Psoas muscle (tissue), 7 donors: ENCODE measurements at regions not wholly inside any gene's neighbourhood (a gene's known extent, or its start where the extent isn't known, plus 50 kb on each side); places are given as distances from the start of the nearest gene placed in this dataset.

Experiments used
- ATAC-seq, 4 donors: fragments of 200-7000 bp; cut with Tn5 transposase; one replicate each; pipeline ENCODE4 v1.9.1; 2020; ENCODE audit warnings: moderate library complexity in 3 of 4, mild to moderate bottlenecking in 2 of 4
- DNase-seq, 2 donors: peaks; one replicate each; pipeline ENCODE4 v3.0.0-alpha.2; 2020
- H3K27ac ChIP-seq: fragments of 200-600 bp; one replicate; pipeline ENCODE4 v1.8.0; 2022
- H3K27me3 ChIP-seq, 3 donors: fragments of 200-600 bp in 1 of 3; one replicate each; pipeline versions ENCODE4 v1.6.1 to v1.8.0; 2013 to 2022; ENCODE audit warnings: low read length in 2 of 3, mild to moderate bottlenecking in 2 of 3, moderate library complexity in 1 of 3; ENCODE audit not compliant: insufficient read depth in 3 of 3
- H3K36me3 ChIP-seq, 2 donors: fragments of 200-600 bp in 1 of 2; one replicate each; pipeline versions ENCODE4 v1.6.1 to v1.8.0; 2013 to 2022; ENCODE audit warnings: low read depth in 1 of 2, mild to moderate bottlenecking in 1 of 2, moderate library complexity in 1 of 2; ENCODE audit not compliant: insufficient read depth in 1 of 2
- H3K4me1 ChIP-seq: fragments of 200-600 bp; one replicate; pipeline ENCODE4 v1.8.0; 2022
- H3K4me3 ChIP-seq: fragments of 200-600 bp; one replicate; pipeline ENCODE4 v1.8.0; 2022; ENCODE audit warnings: mild to moderate bottlenecking
- H3K9me3 ChIP-seq: fragments of 200-600 bp; one replicate; pipeline ENCODE4 v1.8.0; 2022
- WGBS, 3 donors: extraction: QIAGEN DNeasy Blood & Tissue Kit; methylation state at CpG; one replicate each; pipeline versions ENCODE4 v1.1.6 to v1.1.7; 2013; 5-methylcytosine and 5-hydroxymethylcytosine counted together
- intact Hi-C, 2 donors: fragments of 100-400 bp; cut with DNase I; formaldehyde crosslinking; loops; one replicate each; pipeline versions ENCODE4 v1.11.0 to v1.14.2; 2022
- TF ChIP-seq, protein P1 (sequence below): fragments of 200-600 bp; IDR thresholded peaks from one replicate; pipeline ENCODE4 v1.8.0; 2022; ENCODE audit warnings: antibody characterized with exemption
- donor health status: healthy with polysubstance abuse.
- donor health status: DM: no; HTN: no; CAD: no; lungs with moderate emphysema.
- donor health status: Bipolar disorder and iron deficiency.
- donor health status: healthy.
- donor health status: DM: yes; HTN: yes; CAD: no.
- donor health status: DM: no; HTN: no; CAD: no.
- donor health status: DM: yes; HTN: yes; CAD: no.

DNA sequence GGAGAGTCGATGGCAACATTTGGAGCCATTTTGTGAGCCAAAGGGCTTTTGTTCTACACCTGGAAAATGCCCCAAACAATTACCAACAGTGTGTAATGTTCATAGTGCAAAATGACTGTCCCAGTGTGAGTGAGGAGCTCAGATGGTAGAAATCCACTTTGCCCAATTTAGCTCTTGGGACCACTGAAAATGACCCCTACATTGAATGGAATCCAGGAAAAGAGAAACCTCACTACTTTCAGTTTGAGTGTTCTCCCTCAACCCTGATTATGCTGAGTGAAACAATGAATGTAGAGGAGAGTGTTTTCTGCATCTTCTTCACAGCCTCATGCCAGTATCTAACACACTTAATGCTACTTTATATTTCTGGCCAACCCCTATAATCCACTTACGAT is 84.9 kb upstream of the NRN1 start:
- no peak overlapping the region for H3K4me3 ChIP-seq
- 80 to 83% (median 82%) methylated on average over 2 of the region's 2 CpGs for WGBS, 3 donors
- no peak overlapping the region for H3K27ac ChIP-seq
- DNase-seq, result no peak
- peaks cover 0 to 4% (median 0%) of the 10 kb centered on the region in 3 donors for H3K27me3 ChIP-seq
- intact Hi-C loops, result no loop called here
- H3K4me1 ChIP-seq, result no peaks in the 10 kb centered on the region
- TF ChIP-seq, protein P1, sequence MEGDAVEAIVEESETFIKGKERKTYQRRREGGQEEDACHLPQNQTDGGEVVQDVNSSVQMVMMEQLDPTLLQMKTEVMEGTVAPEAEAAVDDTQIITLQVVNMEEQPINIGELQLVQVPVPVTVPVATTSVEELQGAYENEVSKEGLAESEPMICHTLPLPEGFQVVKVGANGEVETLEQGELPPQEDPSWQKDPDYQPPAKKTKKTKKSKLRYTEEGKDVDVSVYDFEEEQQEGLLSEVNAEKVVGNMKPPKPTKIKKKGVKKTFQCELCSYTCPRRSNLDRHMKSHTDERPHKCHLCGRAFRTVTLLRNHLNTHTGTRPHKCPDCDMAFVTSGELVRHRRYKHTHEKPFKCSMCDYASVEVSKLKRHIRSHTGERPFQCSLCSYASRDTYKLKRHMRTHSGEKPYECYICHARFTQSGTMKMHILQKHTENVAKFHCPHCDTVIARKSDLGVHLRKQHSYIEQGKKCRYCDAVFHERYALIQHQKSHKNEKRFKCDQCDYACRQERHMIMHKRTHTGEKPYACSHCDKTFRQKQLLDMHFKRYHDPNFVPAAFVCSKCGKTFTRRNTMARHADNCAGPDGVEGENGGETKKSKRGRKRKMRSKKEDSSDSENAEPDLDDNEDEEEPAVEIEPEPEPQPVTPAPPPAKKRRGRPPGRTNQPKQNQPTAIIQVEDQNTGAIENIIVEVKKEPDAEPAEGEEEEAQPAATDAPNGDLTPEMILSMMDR, result no peak
- H3K36me3 ChIP-seq, result no peaks in the 10 kb centered on the region
- no peak for ATAC-seq
- no peaks in the 10 kb centered on the region for H3K9me3 ChIP-seq

DNA sequence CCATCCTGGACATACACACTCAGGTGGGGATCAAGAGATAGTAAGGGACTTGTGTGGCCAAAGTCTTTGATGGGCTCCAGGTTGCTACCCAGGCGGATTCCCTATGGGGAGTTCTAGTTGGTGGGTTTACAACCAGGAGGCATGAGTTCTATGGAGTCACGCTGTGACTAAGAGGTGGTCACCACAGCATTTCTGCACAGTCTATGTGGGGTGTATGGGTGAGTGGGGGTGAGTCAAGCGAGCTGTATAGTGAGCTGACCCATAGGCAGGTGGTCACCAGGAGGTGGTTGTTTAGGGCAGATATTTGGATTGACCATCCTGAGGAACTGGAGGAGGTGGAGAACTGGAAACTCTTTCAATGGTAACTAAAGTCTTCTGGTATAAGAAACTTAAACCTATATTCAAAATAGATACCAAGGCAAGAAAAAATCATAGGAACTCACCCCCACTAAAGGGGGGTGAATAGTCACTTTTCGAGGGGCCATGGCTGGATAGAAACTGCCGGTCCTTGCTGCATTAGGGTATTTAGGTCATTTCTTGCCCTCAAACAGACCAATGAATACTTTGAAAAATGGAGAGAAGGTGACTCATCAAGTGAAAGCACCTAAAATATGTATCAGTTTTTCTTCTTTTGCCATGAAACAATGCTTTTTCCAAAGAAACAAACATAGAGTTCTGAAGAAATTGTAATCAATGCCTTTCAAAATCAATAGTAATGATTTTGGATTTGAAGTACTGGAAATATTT is 84.3 kb upstream of the NRN1 start:
- Histone ChIP-seq H3K4me1 (no peaks in the 10 kb centered on the region), H3K9me3 (no peaks in the 10 kb centered on the region), H3K36me3 (no peaks in the 10 kb centered on the region), H3K4me3 (no peak overlapping the region), H3K27ac (no peak overlapping the region), H3K27me3 (peaks cover 0 to 5% (median 0%) of the 10 kb centered on the region in 3 donors)
- 86 to 90% (median 86%) methylated on average over 5 of the region's 5 CpGs for WGBS, 3 donors
- TF ChIP-seq, protein P1, result no peak
- ATAC-seq (no peak), DNase-seq (no peak)
- intact Hi-C loops, result no loop called here

DNA sequence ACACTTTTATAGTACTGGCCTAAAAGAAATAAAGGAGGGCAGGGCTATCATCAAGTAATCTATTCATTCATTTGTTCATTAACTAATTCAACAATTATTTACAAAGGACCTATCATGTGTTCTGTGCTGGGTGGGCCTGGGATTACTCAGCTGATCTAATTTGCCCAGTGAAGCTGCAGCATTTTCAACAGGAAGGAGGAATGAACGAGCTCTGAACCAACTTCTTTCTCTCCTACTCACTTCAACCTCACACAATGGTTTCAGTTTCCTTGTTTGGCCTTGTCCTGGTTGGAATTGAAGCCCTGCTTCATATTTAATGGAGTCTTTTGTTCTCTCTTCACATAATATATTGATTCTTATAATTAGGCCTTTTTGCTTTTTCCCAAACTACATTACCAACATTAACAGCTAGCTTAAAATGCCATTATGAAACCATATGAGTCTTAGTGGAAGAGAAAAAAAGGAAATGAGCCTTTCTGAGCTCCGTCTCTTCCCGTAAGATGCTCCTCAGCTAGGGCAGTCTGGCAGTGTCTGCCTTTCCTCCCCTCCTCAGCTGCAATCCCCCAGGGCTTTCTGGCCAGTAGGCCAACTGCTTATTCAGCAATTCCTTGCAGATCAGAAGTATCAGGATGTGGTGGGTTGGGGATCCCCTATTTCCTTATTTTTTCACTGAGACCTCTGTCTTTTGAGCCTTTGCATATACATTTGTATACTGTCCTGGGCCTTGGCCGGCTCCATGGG is 79.4 kb upstream of the NRN1 start:
- H3K4me1 ChIP-seq, result no peaks in the 10 kb centered on the region
- peaks cover 0 to 5% (median 0%) of the 10 kb centered on the region in 3 donors for H3K27me3 ChIP-seq
- no peak for ATAC-seq
- peak in 1 of 2 donors; percentile 14 for DNase-seq
- H3K4me3 ChIP-seq, result no peak overlapping the region
- H3K27ac ChIP-seq, result no peak overlapping the region
- intact Hi-C loops, result no loop called here
- 33 to 68% (median 37%) methylated on average over 4 of the region's 4 CpGs for WGBS, 3 donors
- H3K9me3 ChIP-seq, result no peaks in the 10 kb centered on the region
- no peaks in the 10 kb centered on the region for H3K36me3 ChIP-seq
- TF ChIP-seq, protein P1, result no peak

DNA sequence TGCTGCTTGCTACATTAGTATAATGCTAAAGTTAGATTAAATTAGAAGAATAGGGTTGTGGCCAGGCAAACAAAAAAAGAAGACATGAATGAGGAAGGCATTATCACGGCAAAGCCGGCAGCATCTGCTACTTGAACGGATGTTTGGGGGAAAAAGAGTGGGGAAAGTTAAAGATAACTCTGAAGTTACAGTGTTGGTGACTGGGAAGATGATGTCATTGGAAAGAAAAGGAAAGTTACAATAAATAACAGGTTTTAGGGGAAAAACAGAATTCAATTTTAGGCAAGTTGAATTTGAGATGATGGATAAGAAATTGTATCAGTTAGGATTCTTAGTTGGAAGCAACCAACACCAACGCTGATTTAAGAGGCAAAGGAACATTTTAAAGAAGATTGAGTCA is 74.2 kb upstream of the NRN1 start:
- H3K27me3 ChIP-seq, result no peaks in the 10 kb centered on the region
- no peaks in the 10 kb centered on the region for H3K9me3 ChIP-seq
- no peaks in the 10 kb centered on the region for H3K36me3 ChIP-seq
- WGBS, 3 donors, result 87 to 92% (median 90%) methylated on average over 4 of the region's 4 CpGs
- no peak overlapping the region for H3K27ac ChIP-seq
- no peaks in the 10 kb centered on the region for H3K4me1 ChIP-seq
- ATAC-seq (no peak), DNase-seq (no peak)
- intact Hi-C loops, result no loop called here
- TF ChIP-seq, protein P1, result no peak
- no peak overlapping the region for H3K4me3 ChIP-seq
